DOHH2 (cell line): ENCODE measurements at regions not wholly inside any gene's neighbourhood (a gene's known extent, or its start where the extent isn't known, plus 50 kb on each side); places are given as distances from the start of the nearest gene placed in this dataset.

ENCODE experiments used
- H3F3A ChIP-seq: fragments of 200-600 bp; sonication (generic), shearing (Covaris generic); 2 replicates; pipeline ENCODE4 v1.6.0; 2016; ENCODE audit warnings: antibody characterized with exemption, mild to moderate bottlenecking; ENCODE audit not compliant: control insufficient read depth, insufficient read depth
- H3K27ac ChIP-seq: fragments of 200-600 bp; sonication (generic); 2 replicates; pipeline ENCODE4 v1.5.1; 2014; ENCODE audit warnings: low read depth, mild to moderate bottlenecking, low read length, moderate library complexity
- H3K27me3 ChIP-seq: fragments of 200-600 bp; sonication (generic); 2 replicates; pipeline ENCODE4 v1.6.1; 2014; ENCODE audit warnings: mild to moderate bottlenecking, low read length, mixed read lengths; ENCODE audit not compliant: control insufficient read depth
- H3K36me3 ChIP-seq: fragments of 200-600 bp; sonication (generic); 2 replicates; pipeline ENCODE4 v1.6.1; 2014; ENCODE audit warnings: mild to moderate bottlenecking, low read length, moderate library complexity, mixed read lengths; ENCODE audit not compliant: control insufficient read depth
- H3K4me1 ChIP-seq: fragments of 200-600 bp; sonication (generic); 2 replicates; pipeline ENCODE4 v1.6.1; 2014; ENCODE audit warnings: mild to moderate bottlenecking, low read length, mixed read lengths; ENCODE audit not compliant: control insufficient read depth
- H3K4me2 ChIP-seq: fragments of 200-600 bp; sonication (generic); 2 replicates; pipeline ENCODE4 v1.6.0; 2014; ENCODE audit warnings: mild to moderate bottlenecking, low read length, moderate library complexity
- H3K4me3 ChIP-seq: fragments of 200-600 bp; sonication (generic); 2 replicates; pipeline ENCODE4 v1.5.1; 2014; ENCODE audit warnings: mild to moderate bottlenecking, low read length, mixed read lengths
- H3K79me2 ChIP-seq: fragments of 200-600 bp; sonication (generic); 2 replicates; pipeline ENCODE4 v1.6.1; 2014; ENCODE audit warnings: mild to moderate bottlenecking, low read length, mixed read lengths; ENCODE audit not compliant: control insufficient read depth
- H3K9me2 ChIP-seq: fragments of 200-600 bp; sonication (generic); replicated peaks from 2 replicates; pipeline ENCODE4 v1.6.1; 2014; ENCODE audit warnings: mild to moderate bottlenecking, low read length, mixed read lengths; ENCODE audit not compliant: control insufficient read depth
- H3K9me3 ChIP-seq: fragments of 200-600 bp; sonication (generic); 2 replicates; pipeline ENCODE4 v1.6.1; 2014; ENCODE audit warnings: antibody characterized with exemption, low read length, mixed read lengths; ENCODE audit not compliant: control insufficient read depth, insufficient read depth
- H4K20me1 ChIP-seq: fragments of 200-600 bp; sonication (generic); 2 replicates; pipeline ENCODE4 v1.6.0; 2014; ENCODE audit warnings: low read depth, mild to moderate bottlenecking, antibody characterized with exemption, low read length, moderate library complexity; ENCODE audit not compliant: control insufficient read depth, insufficient read depth
- CTCF ChIP-seq: fragments of 200-600 bp; sonication (generic); IDR thresholded peaks from one replicate; pipeline ENCODE4 v1.5.1; 2014; ENCODE audit warnings: antibody characterized with exemption, mild to moderate bottlenecking, low read depth, low read length; ENCODE audit not compliant: poor library complexity, severe bottlenecking
- EZH2phosphoT487 ChIP-seq: fragments of 200-600 bp; sonication (generic); IDR thresholded peaks from 2 replicates; pipeline ENCODE4 v1.6.1; 2017; ENCODE audit warnings: borderline replicate concordance, mild to moderate bottlenecking, antibody characterized with exemption, low read length, moderate library complexity, mixed read lengths

- no peaks in the 10 kb centered on the region for H4K20me1 ChIP-seq
- H3K4me3 ChIP-seq = no peak overlapping the region
- no peaks in the 10 kb centered on the region for H3K27me3 ChIP-seq
- no peaks in the 10 kb centered on the region for H3K9me2 ChIP-seq
- H3K79me2 ChIP-seq = no peaks in the 10 kb centered on the region
- H3K4me1 ChIP-seq = no peaks in the 10 kb centered on the region
- no peaks in the 10 kb centered on the region for H3F3A ChIP-seq
- H3K36me3 ChIP-seq = no peaks in the 10 kb centered on the region
- no peak overlapping the region for H3K27ac ChIP-seq
- H3K4me2 ChIP-seq = no peak overlapping the region
- H3K9me3 ChIP-seq = no peaks in the 10 kb centered on the region
- TF ChIP-seq EZH2phosphoT487 (no peak), CTCF (no peak)
These were observed 344.8 kb upstream of the CCL2 start for GRCh38 chr17:33910200-33910857.

GRCh38 chr17:33914125-33914524 is 341.0 kb upstream of the CCL2 start:
- Histone ChIP-seq H3K79me2 (no peaks in the 10 kb centered on the region), H3F3A (no peaks in the 10 kb centered on the region), H3K4me3 (no peak overlapping the region), H3K9me2 (no peaks in the 10 kb centered on the region; the same call in 1 of the 2 replicates), H3K4me2 (no peak overlapping the region), H3K9me3 (no peaks in the 10 kb centered on the region; the same call in 1 of the 2 replicates), H3K27ac (no peak overlapping the region), H3K27me3 (no peaks in the 10 kb centered on the region), H3K4me1 (no peaks in the 10 kb centered on the region), H4K20me1 (no peaks in the 10 kb centered on the region), H3K36me3 (no peaks in the 10 kb centered on the region)
- no peak for TF ChIP-seq CTCF

GRCh38 chr17:33922971-33923370 is 332.1 kb upstream of the CCL2 start:
- Histone ChIP-seq H3K4me2 (no peak overlapping the region), H3K9me3 (no peaks in the 10 kb centered on the region; the same call in 1 of the 2 replicates), H3K36me3 (no peaks in the 10 kb centered on the region), H4K20me1 (no peaks in the 10 kb centered on the region), H3K9me2 (no peaks in the 10 kb centered on the region; the same call in 1 of the 2 replicates), H3K4me3 (no peak overlapping the region), H3K4me1 (peaks cover 6% of the 10 kb centered on the region), H3K27me3 (no peaks in the 10 kb centered on the region), H3K27ac (no peak overlapping the region), H3F3A (no peaks in the 10 kb centered on the region), H3K79me2 (no peaks in the 10 kb centered on the region)
- TF ChIP-seq CTCF = no peak
- TF ChIP-seq EZH2phosphoT487 = no peak
